Activated T-cell treated with anti-CD3 and anti-CD28 coated beads, Interleukin-2, amount 50 U/mL, for 48 hours (primary cell): ENCODE measurements at regions not wholly inside any gene's neighbourhood (a gene's known extent, or its start where the extent isn't known, plus 50 kb on each side); places are given as distances from the start of the nearest gene placed in this dataset.

Experiments used
- DNase-seq, 2 experiments: peaks; one replicate each; pipeline ENCODE4 v3.0.0-alpha.2; 2020

DNA sequence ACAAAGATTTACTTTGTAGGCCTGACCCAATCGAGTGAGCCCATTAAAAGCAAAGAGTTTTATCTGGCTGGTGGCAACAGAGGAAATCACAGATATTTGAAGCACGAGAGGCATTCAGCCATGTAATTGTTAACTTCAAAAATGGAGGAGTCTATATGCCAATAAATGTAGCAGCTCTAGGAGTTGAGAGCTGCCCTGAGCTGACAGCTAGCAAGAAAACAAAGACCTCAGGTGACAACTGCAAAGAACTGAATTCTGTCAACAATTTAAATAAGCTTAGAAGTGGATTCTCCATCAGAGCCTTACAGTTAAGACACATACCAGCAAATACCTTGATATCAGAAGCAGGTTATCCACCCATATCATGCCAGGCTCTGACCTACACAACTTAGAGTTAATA is 463.1 kb upstream of the NEGR1 start:
- no peak for DNase-seq

- DNase-seq: no peak
Observed at GRCh38 chr1:72734415-72734814, 452.1 kb upstream of the NEGR1 start.

GRCh38 chr1:72724951-72725861 is 442.9 kb upstream of the NEGR1 start:
- DNase-seq: no peak

- no peak for DNase-seq
Observed at GRCh38 chr1:72705921-72706320, 423.6 kb upstream of the NEGR1 start.

DNA sequence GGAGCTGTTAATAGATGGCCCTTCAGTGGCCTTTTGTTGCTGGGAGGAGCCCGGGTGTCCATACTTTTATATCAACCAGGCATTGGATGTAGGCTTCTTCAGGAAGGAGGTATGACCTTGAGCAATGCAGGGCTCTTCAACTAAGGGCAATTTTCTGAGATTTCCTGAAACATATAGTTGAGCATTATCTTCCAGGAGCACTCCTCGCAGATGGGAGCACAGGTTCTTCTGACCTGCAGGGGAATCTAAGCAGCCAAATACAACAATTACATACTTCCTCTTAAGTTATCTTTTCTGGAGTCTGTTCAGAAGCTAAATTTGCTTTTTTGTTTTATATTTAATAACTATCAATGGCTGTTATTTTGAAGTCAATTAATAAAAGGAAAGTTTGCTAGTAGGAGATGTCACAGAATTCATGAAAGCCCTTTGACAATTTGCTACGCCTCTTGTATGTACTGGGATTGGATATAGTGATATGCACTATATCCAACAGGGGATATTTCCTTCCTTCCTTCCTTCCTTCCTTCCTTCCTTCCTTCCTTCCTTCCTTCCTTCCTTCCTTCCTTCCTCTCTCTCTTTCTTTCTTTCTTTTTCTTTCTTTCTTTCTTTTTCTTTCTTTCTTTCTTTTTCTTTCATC is 422.6 kb upstream of the NEGR1 start:
- DNase-seq: no peak

GRCh38 chr1:72697410-72697809 is 415.1 kb upstream of the NEGR1 start:
- no peak for DNase-seq

DNA sequence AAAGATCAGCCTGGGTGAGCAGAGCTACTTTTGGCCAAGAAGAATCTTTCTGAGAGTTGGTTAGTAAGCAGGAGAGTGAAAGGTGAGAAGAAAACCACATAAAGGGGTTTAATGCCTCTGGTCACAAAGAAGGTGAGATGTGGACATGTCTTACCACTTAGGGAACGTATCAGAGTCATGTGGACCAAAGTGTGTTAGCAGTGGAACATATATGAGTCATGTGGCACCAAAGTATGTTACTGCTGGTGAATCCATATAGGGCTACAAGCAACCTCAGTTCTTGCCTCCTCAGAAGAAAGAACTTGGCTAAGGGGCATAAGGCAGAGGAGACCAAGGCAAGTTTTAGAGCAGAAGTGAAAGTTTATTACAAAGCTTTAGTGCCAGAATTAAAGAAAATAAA is 411.6 kb upstream of the NEGR1 start:
- DNase-seq: no peak

DNA sequence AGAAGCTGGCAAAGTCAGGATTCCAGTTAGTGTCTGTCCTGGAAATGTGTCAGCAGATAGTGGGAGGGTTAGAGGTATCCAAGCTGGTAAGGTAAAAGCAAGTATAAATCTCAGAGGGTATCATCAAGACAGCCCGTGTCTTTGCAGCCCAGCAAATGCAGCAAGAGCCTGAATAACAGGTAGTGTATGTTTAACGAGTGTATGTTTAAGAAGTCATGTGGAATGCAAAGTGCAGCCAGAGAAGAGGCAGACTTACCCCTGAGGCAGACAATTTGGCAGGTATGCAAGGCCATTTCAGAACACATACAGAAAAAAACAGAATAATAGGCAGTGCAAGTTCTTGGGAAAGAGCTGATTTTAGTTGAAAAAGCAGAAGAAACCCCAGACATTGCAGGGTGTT is 411.0 kb upstream of the NEGR1 start:
- DNase-seq: no peak

- DNase-seq: no peak
Observed at GRCh38 chr1:72690871-72691270, 408.5 kb upstream of the NEGR1 start.

- DNase-seq: no peak
Observed at GRCh38 chr1:72678683-72679082, 396.3 kb upstream of the NEGR1 start.

DNA sequence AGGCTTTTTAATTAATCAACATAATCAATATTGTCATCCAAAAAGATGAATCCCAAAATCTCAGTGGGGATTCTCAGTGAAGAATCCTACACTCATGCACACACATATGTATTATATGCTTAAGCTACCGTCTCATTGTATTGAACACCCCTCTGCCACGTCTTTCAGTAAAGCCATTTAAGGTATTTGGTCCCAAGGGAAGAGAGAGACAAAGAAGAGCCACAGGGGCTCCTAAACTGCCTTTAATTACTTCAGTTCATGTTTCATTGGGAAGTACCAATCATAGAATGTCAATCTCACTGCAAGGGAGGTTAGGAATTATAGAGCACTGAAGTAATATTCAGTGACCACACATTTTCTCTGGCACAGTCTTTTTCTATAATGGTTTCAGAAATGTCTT is 388.6 kb upstream of the NEGR1 start:
- no peak for DNase-seq

- no peak for DNase-seq
Observed at GRCh38 chr1:72662918-72663317, 380.6 kb upstream of the NEGR1 start.

- no peak for DNase-seq
Observed at GRCh38 chr1:72650843-72651435, 368.6 kb upstream of the NEGR1 start.

- no peak for DNase-seq
Observed at GRCh38 chr1:72649991-72650390, 367.7 kb upstream of the NEGR1 start.

GRCh38 chr1:72649211-72649888 is 367.0 kb upstream of the NEGR1 start:
- DNase-seq: no peak

DNA sequence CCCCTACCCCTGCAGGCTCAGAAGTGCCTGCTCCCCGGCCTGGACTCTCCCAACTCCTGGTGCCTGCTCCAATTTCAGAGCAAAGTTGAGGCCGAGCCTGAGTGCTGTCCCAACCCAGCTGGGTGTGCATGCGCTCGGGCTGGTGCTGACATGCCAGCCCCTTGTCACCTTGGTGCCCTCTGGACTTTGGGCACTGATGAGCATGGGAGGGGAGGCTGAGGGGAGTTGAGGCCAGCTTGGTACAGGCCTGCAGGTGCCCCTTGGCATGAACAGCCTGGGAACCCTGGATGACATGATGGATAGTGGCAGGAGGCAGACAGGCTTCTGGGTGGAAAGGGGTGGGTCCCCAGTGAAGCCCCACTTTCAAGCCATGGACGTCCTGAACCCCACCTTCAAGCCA is 366.1 kb upstream of the NEGR1 start:
- no peak for DNase-seq

- no peak for DNase-seq
Observed at GRCh38 chr1:72643142-72643541, 360.8 kb upstream of the NEGR1 start.

GRCh38 chr1:72637593-72637992 is 355.3 kb upstream of the NEGR1 start:
- no peak for DNase-seq

DNA sequence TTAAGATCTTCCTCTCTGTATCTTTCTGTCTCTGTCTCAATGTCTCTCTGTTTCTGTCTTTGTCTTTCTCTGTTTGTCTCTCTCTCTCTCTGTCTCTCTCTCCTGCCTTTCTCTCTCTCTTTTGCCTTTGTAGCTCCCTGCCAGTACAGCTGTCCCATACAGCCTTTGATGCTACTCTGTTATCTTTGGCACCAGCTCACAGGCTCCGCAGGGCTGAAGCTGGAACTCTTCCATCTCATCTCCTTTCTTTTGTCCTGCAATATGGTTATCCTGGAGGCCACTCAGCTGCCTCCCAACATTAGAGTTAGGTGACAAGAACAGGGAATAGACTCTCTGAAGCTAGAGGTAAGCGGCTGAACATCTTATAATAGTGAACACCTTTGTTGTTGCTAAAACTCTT is 354.3 kb upstream of the NEGR1 start:
- DNase-seq: no peak

GRCh38 chr1:72635719-72636118 is 353.4 kb upstream of the NEGR1 start:
- DNase-seq: no peak

- no peak for DNase-seq
Observed at GRCh38 chr1:72634946-72635345, 352.6 kb upstream of the NEGR1 start.

DNA sequence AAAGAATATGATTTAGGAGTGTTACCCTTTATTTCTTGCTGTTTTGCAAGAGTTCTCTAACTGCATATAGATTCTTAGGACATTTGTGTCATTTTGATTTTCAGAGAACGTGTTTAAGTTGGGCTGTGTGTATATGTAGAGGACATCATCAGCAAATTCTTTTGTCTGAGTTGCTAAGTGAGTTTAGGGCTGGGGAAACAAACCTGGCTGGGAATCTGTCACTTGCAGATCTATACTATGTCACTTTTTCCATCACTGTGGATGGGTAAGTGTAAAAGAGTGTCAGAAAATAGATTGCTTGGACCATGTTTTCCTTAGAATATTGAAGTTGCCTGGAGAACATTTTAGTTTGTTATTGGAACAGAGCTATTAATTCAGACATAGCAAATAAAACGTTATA is 349.1 kb upstream of the NEGR1 start:
- no peak for DNase-seq

GRCh38 chr1:72623299-72623708 is 341.0 kb upstream of the NEGR1 start:
- peak in 1 of 2 experiments; percentile 15 for DNase-seq

DNA sequence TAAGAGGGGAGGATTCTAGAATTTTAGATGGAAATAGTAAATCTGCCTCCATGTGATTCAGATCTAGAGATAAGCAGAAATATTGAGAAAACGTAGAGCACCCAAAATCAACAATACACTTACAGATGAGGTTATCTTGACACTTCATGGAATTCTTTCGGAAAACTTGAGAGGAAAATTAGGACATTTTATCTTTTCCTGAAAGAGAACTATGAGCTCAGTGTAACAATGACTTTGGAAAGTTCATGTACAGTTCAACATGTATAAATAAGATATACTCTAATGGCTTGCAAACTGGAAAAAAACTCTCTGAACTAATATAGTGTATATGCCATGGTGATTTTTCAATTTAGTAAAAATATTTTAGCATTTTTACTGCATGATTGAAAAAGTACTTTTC is 338.1 kb upstream of the NEGR1 start:
- no peak for DNase-seq
